GM12874 (cell line): ENCODE measurements at regions not wholly inside any gene's neighbourhood (a gene's known extent, or its start where the extent isn't known, plus 50 kb on each side); places are given as distances from the start of the nearest gene placed in this dataset.

Experiments used
- TF ChIP-seq, protein P1 (sequence below): IDR thresholded peaks from 2 replicates; pipeline ENCODE4 v1.5.1; 2011; ENCODE audit warnings: low read depth, mild to moderate bottlenecking, control low read depth, low read length, moderate library complexity; ENCODE audit not compliant: insufficient read depth

DNA sequence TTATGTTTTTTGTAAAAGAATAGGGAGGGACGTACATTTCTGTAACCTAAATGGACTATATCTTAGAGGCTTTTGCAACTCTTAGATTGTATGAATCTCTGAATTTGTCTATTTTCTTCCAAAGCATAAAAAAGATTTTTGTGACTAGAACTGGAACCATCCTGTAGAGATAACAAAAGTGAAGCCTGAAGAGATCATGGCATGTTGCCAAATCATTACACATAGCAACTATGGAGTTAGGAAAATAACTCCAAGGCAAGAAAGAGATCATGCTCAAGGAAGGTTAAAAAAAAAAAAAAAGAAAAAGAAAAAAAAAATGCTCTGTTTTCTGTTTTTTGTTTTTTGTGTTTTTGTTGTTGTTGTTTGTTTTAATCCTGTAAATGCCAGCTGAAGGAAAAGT is 567.7 kb upstream of the ZWINT start:
- TF ChIP-seq, protein P1, sequence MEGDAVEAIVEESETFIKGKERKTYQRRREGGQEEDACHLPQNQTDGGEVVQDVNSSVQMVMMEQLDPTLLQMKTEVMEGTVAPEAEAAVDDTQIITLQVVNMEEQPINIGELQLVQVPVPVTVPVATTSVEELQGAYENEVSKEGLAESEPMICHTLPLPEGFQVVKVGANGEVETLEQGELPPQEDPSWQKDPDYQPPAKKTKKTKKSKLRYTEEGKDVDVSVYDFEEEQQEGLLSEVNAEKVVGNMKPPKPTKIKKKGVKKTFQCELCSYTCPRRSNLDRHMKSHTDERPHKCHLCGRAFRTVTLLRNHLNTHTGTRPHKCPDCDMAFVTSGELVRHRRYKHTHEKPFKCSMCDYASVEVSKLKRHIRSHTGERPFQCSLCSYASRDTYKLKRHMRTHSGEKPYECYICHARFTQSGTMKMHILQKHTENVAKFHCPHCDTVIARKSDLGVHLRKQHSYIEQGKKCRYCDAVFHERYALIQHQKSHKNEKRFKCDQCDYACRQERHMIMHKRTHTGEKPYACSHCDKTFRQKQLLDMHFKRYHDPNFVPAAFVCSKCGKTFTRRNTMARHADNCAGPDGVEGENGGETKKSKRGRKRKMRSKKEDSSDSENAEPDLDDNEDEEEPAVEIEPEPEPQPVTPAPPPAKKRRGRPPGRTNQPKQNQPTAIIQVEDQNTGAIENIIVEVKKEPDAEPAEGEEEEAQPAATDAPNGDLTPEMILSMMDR = no peak

DNA sequence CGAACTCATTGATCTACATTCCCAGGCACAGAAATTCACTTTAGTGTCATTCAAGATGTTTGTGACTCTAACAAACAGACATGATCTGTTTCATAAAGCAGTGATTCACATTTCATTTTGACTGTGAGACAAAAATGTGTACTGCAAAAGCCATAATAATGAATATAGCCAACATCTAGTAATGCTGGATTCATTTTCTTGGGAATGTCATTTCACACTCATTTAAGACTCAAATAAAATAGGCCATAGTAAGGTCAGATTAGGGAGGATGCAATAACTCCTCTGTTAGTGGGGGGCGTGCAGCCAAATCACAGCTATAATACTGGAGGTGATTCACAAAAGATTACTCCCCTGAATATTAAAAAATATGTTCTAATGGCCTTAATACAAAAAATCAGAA is 566.6 kb upstream of the ZWINT start:
- TF ChIP-seq, protein P1 = no peak

DNA sequence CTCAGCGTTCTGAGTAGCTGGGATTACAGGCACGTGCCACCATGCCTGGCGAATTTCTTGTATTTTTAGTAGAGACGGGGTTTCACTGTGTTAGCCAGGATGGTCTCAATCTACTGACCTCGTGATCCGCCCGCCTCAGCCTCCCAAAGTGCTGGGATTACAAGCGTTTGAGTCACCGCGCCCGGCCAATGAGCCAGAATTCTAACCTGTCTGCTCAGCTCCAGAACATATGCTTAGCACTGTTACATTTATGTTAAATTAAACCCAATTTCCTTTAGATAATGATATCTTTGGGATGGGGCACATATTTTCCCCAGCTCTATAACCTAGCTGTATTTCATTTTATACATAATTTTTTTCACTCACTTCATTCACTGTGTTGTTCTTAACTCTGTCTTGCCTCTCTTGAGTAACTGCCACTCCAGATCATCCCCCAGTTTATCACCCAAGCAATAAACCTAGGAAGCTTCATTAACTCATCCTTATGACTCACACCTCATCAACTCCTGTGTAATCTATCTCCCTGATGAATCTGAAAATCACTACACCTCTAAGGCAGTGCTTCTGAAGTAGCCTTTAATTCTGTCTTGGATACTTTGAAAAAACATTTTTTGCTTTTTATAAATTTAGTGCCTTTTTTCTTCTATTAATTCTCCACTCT is 559.7 kb upstream of the ZWINT start:
- TF ChIP-seq, protein P1 = no peak

DNA sequence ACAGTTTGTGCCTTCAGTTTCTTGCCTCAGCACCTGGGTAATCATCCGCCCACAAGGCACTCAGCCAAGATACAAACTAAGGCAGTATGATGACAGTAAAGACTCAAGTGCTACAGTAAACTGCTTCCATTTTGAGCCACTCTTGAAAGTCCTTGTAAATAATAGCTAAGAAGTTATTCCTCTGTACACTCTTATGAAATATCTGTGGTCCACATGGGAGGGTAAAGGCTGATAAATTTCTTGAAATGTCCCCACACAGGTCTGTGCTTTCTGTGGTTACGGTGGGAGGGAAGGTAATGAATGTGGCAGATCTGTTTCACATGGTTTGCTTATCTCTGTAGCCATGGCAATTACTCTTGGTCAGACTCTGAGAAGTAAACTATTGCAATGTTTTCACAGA is 551.0 kb upstream of the ZWINT start:
- TF ChIP-seq, protein P1 = no peak

DNA sequence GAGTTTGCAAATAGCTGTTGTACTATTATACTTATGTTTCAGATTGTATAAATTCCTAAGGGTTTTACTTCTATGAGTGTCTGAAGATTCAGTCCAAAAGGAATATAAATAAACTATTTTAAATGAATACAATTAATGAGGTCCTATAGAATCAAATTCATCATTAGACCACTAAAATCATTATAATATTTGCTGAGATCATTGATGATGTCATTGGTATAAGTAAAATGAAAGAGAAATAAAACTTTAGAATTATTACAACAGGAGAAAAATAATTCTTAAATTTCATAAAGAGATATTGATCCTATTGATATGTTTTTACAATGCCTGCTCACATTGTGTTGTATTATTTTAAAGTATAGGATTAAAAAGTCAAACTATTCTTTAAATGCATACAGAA is 544.0 kb upstream of the ZWINT start:
- TF ChIP-seq, protein P1 = no peak

DNA sequence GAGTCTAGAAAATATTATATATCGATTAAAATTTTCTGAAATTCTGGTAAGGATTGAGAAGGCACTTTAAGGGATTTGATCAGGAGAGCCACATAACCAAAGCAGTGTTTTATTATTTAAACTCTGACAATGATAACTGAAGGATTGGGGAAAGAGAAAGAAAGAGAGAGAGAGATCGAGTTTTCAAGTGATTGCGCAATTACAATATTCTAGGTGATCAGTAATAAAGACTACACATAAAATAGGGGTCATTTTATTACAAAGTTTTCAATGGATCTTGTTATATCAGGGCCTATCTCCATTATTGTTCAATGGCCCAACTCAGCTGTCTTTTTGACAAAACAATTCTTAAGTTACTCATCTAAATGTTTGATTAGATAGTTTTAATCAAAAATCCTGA is 541.5 kb upstream of the ZWINT start:
- TF ChIP-seq, protein P1 = no peak

DNA sequence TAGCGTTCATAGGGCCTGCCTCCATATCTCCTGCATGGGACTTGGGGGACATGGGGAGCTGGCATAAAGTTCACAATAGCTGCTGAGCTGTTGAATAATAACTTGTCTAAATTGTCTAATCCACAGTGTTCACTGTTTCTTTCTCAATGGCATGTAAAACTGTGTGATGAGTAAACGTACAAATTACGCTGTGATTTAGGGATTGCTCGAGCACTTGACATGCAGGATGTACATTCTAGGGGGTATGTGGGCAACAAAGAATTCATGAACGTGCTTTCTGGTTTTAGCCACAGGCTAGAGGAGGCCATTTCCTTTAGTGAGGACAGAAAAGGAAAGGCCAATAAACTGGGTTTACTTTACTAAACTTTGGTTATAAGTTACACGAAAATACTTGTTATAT is 534.2 kb upstream of the ZWINT start:
- TF ChIP-seq, protein P1 = no peak
